ENCODE measurements at regions not wholly inside any gene's neighbourhood (a gene's known extent, or its start where the extent isn't known, plus 50 kb on each side); places are given as distances from the start of the nearest gene placed in this dataset.

GRCh38 chr3:22691407-22691806 is 511.7 kb upstream of the UBE2E2 start:
- TF ChIP-seq, protein P1, sequence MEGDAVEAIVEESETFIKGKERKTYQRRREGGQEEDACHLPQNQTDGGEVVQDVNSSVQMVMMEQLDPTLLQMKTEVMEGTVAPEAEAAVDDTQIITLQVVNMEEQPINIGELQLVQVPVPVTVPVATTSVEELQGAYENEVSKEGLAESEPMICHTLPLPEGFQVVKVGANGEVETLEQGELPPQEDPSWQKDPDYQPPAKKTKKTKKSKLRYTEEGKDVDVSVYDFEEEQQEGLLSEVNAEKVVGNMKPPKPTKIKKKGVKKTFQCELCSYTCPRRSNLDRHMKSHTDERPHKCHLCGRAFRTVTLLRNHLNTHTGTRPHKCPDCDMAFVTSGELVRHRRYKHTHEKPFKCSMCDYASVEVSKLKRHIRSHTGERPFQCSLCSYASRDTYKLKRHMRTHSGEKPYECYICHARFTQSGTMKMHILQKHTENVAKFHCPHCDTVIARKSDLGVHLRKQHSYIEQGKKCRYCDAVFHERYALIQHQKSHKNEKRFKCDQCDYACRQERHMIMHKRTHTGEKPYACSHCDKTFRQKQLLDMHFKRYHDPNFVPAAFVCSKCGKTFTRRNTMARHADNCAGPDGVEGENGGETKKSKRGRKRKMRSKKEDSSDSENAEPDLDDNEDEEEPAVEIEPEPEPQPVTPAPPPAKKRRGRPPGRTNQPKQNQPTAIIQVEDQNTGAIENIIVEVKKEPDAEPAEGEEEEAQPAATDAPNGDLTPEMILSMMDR (IDR thresholded peaks at IDR 0.05), result no peak
- TF ChIP-seq EP300 (IDR thresholded peaks at IDR 0.05; ENCODE audit: low read depth), result no peak
- no peak for TF ChIP-seq POLR2AphosphoS5 (IDR thresholded peaks at IDR 0.05)
